PC-9 (cell line): ENCODE measurements at regions not wholly inside any gene's neighbourhood (a gene's known extent, or its start where the extent isn't known, plus 50 kb on each side); places are given as distances from the start of the nearest gene placed in this dataset.

Experiments used
- BruUV-seq: library from RNA; stranded (reverse); fragments of 400-500 nt; replicated peaks from 2 replicates; lab custom pipeline; 2021; lab: Mats Ljungman, UMichigan
- CTCF ChIA-PET: fragments of 300-600 bp; sonication (Branson Sonifier 250); formaldehyde crosslinking; loops from one replicate; lab custom pipeline; 2022; ENCODE audit warnings: antibody characterized with exemption; lab: Charles Lee
- POLR2A ChIA-PET: fragments of 300-600 bp; sonication (Branson Sonifier 250); formaldehyde crosslinking; loops from one replicate; lab custom pipeline; 2022; ENCODE audit warnings: antibody characterized with exemption; ENCODE audit not compliant: unreplicated experiment; lab: Charles Lee
- DNase-seq, 2 experiments: peaks; one replicate each; pipeline versions ENCODE4 v3.0.0 to v3.0.0-alpha.2; 2015 to 2022; ENCODE audit warnings: mixed read lengths in 1 of 2
- H2AFZ ChIP-seq: fragments of 200-600 bp; sonication (generic); 2 replicates; pipeline ENCODE4 v1.8.1; 2017; ENCODE audit warnings: antibody characterized with exemption
- H3F3A ChIP-seq: fragments of 200-600 bp; sonication (generic); 2 replicates; pipeline ENCODE4 v1.8.1; 2017; ENCODE audit warnings: antibody characterized with exemption, mild to moderate bottlenecking, low read depth; ENCODE audit not compliant: insufficient read depth
- H3K27ac ChIP-seq: fragments of 200-600 bp; sonication (generic); 2 replicates; pipeline ENCODE4 v1.6.1; 2016; ENCODE audit warnings: mixed run types
- H3K27me3 ChIP-seq: fragments of 200-600 bp; sonication (generic); 2 replicates; pipeline ENCODE4 v1.6.1; 2016; ENCODE audit warnings: low read depth, mixed run types; ENCODE audit not compliant: insufficient read depth
- H3K36me3 ChIP-seq: fragments of 200-600 bp; sonication (generic); 2 replicates; pipeline ENCODE4 v1.6.1; 2016; ENCODE audit warnings: low read depth, mixed run types
- H3K4me1 ChIP-seq: fragments of 200-600 bp; sonication (generic); replicated peaks from 2 replicates; pipeline ENCODE4 v1.6.1; 2016; ENCODE audit warnings: mixed run types; ENCODE audit not compliant: insufficient read depth
- H3K4me2 ChIP-seq: fragments of 200-600 bp; sonication (generic); 2 replicates; pipeline ENCODE4 v1.6.1; 2017; ENCODE audit warnings: mixed run types
- H3K4me3 ChIP-seq: fragments of 200-600 bp; sonication (generic); 2 replicates; pipeline ENCODE4 v1.6.1; 2016; ENCODE audit warnings: mixed run types
- H3K79me2 ChIP-seq: fragments of 200-600 bp; sonication (generic); 2 replicates; pipeline ENCODE4 v1.6.1; 2017; ENCODE audit warnings: low read depth, mixed run types
- H3K9me2 ChIP-seq: fragments of 200-600 bp; sonication (generic); 2 replicates; pipeline ENCODE4 v1.8.1; 2017; ENCODE audit warnings: mild to moderate bottlenecking; ENCODE audit not compliant: insufficient read depth
- H3K9me3 ChIP-seq: fragments of 200-600 bp; sonication (generic); 2 replicates; pipeline ENCODE4 v1.8.1; 2016; ENCODE audit warnings: low read depth; ENCODE audit not compliant: insufficient read depth
- H4K20me1 ChIP-seq: fragments of 200-600 bp; sonication (generic); 2 replicates; pipeline ENCODE4 v1.8.1; 2017; ENCODE audit not compliant: insufficient read depth
- EZH2 ChIP-seq: fragments of 200-600 bp; sonication (generic); IDR thresholded peaks from 2 replicates; pipeline ENCODE4 v1.8.0; 2017; ENCODE audit warnings: antibody characterized with exemption, low read depth
- intact Hi-C: fragments of 100-400 bp; cut with micrococcal nuclease; formaldehyde crosslinking; loops from one replicate; pipeline ENCODE4 v1.10.0; 2022; ENCODE audit not compliant: unreplicated experiment
- TF ChIP-seq, protein P1 (sequence below): fragments of 200-600 bp; sonication (generic); conservative IDR thresholded peaks from 2 replicates; pipeline ENCODE4 v1.6.1; 2017; ENCODE audit warnings: mixed run types, antibody characterized with exemption, mild to moderate bottlenecking, moderate library complexity

DNA sequence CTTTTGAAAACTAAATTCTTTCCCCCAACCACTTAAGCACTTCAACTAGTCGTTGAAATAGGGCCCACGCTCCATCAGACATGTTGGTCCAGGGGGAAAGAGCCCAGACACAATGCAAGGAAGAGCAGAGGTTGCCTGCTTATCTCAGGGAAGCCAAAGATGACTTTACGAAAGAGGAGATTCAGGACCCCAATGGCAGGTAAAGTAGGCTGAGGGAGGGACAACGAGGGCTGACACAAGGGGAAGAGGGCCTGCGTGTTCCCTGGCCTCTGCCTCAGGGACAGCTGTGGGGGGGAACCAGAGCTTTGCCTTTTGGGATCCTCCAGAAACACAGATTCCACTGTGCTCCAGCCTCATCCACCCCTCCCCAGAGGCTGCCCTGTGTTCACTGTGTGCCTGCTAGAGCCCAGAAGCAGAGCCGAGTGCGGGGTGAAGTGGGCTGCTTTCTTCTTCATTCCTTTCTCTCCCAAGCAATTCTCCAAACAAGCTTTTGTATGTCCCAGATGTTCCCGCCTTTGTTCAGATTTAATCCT, 135.5 kb upstream of the GRIK3 start:
- Histone ChIP-seq H3K4me3 (no peak overlapping the region), H3K9me3 (no peaks in the 10 kb centered on the region), H3K9me2 (no peaks in the 10 kb centered on the region), H3K4me1 (no peaks in the 10 kb centered on the region), H4K20me1 (no peaks in the 10 kb centered on the region), H3K27ac (no peak overlapping the region), H3K36me3 (no peaks in the 10 kb centered on the region), H3K4me2 (no peak overlapping the region), H3K27me3 (peaks cover 40% of the 10 kb centered on the region), H3F3A (no peaks in the 10 kb centered on the region), H3K79me2 (no peaks in the 10 kb centered on the region), H2AFZ (no peak overlapping the region)
- POLR2A ChIA-PET: no interaction called here
- CTCF ChIA-PET: no interaction called here
- DNase-seq: no peak
- intact Hi-C loops: no loop called here
- no TSS peak for BruUV-seq
- TF ChIP-seq, protein P1, sequence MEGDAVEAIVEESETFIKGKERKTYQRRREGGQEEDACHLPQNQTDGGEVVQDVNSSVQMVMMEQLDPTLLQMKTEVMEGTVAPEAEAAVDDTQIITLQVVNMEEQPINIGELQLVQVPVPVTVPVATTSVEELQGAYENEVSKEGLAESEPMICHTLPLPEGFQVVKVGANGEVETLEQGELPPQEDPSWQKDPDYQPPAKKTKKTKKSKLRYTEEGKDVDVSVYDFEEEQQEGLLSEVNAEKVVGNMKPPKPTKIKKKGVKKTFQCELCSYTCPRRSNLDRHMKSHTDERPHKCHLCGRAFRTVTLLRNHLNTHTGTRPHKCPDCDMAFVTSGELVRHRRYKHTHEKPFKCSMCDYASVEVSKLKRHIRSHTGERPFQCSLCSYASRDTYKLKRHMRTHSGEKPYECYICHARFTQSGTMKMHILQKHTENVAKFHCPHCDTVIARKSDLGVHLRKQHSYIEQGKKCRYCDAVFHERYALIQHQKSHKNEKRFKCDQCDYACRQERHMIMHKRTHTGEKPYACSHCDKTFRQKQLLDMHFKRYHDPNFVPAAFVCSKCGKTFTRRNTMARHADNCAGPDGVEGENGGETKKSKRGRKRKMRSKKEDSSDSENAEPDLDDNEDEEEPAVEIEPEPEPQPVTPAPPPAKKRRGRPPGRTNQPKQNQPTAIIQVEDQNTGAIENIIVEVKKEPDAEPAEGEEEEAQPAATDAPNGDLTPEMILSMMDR: no peak
- TF ChIP-seq EZH2: no peak

DNA sequence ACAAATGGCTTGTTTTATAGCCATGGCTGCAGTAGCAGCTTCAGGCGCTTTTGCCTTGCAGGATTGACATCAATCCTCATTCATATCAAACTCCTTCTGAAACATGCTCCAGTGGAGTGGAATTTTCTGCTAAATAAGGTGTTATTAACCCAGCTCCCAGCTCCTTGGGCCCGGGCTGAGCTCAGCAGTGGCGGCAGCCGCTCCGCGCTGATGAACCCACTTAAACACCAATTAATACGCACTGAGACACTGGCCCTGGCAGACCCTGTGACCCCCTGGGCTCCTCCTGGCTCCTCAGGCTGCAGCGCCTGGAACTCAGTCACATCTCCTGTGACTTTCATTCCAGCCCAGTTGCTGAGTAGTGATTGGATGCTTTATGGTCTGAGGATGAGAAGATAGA, 137.4 kb upstream of the GRIK3 start:
- no peaks in the 10 kb centered on the region for H3K9me3 ChIP-seq
- H3K79me2 ChIP-seq: no peaks in the 10 kb centered on the region
- intact Hi-C loops: loop anchor here (1.0 kb wide), 1 partner anchor 49 kb away; no protein-coding TSS in a partner anchor
- H3K9me2 ChIP-seq: no peaks in the 10 kb centered on the region
- no peaks in the 10 kb centered on the region for H3K36me3 ChIP-seq
- CTCF ChIA-PET: no interaction called here
- TF ChIP-seq, protein P1: no peak
- TF ChIP-seq EZH2: no peak
- POLR2A ChIA-PET: no interaction called here
- no peaks in the 10 kb centered on the region for H3K4me1 ChIP-seq
- no TSS peak for BruUV-seq
- H3K27ac ChIP-seq: no peak overlapping the region
- H2AFZ ChIP-seq: no peak overlapping the region
- no peak for DNase-seq
- H3K4me3 ChIP-seq: no peak overlapping the region
- H3K4me2 ChIP-seq: no peak overlapping the region
- H3K27me3 ChIP-seq: peaks cover 41% of the 10 kb centered on the region
- H3F3A ChIP-seq: no peaks in the 10 kb centered on the region
- H4K20me1 ChIP-seq: no peaks in the 10 kb centered on the region

DNA sequence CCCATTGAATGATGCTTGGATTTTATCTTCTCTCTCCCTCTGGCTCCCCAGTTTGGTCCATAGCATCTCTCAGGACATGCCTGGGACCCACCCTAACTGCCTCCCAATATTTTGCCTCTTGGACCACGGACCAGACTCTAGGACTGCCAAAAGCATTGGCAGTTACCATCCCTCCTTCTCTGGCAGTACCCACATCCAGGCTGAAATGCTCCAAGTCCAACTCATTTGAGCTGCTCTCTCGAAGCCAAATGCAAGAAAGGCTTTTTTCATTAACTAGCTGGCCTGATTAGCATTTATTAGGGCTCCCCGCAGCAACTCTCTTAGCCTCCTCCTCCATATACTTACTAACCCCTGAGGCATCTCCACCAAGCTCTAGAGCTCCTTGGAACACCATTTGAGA, 140.0 kb upstream of the GRIK3 start:
- H3K4me1 ChIP-seq: no peaks in the 10 kb centered on the region
- no peak overlapping the region for H3K4me3 ChIP-seq
- ChIA-PET POLR2A (interaction anchor here (0.6 kb wide), 1 partner anchor 187 kb away, joined by 7 read pairs; no protein-coding TSS in a partner anchor), CTCF (no interaction called here)
- no peak for DNase-seq
- H3F3A ChIP-seq: no peaks in the 10 kb centered on the region
- no peak overlapping the region for H2AFZ ChIP-seq
- no peaks in the 10 kb centered on the region for H3K9me2 ChIP-seq
- H3K79me2 ChIP-seq: no peaks in the 10 kb centered on the region
- H3K36me3 ChIP-seq: no peaks in the 10 kb centered on the region
- H3K9me3 ChIP-seq: no peaks in the 10 kb centered on the region
- no peak overlapping the region for H3K4me2 ChIP-seq
- no peak overlapping the region for H3K27ac ChIP-seq
- no peaks in the 10 kb centered on the region for H4K20me1 ChIP-seq
- TF ChIP-seq, protein P1: no peak
- no peak for TF ChIP-seq EZH2
- H3K27me3 ChIP-seq: peaks cover 42% of the 10 kb centered on the region
- intact Hi-C loops: no loop called here
- BruUV-seq: no TSS peak
